ENCODE measurements at regions not wholly inside any gene's neighbourhood (a gene's known extent, or its start where the extent isn't known, plus 50 kb on each side); places are given as distances from the start of the nearest gene placed in this dataset.
A peak's percentile ranks its signal among the peaks of the same experiment; 100 is the strongest.

DNA sequence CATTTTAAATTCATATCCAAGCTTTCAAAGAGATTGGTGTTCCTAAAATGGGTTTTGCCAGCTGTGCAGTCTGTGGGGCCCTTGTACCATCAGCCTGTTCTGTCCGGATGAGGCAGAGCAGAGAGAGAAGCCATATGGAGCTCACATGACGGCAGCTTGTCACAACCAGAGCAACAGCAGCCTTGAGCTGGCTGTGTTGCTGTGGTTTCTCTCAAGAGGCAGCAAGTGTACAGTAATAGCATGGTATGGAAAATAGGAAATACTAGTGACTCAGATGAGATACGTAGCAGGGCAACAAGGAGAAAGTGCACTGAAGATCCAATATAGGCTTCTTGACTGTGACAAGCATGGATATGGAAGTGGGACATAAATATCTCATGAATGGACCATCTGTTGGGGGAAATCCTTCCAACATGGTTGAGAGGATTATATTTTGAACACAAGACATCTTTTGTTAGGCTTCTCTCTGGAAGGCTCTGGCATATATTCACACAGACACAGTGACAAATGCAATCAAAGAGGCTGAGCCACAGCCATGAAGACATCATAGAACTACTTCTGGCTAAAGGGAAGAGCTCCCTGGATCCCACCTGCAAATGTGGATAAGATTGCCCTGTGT, 251.0 kb upstream of the TAC1 start:
- BruUV-seq (replicated peaks), result no TSS peak
- H3K4me1 ChIP-seq, result no peaks in the 10 kb centered on the region
- H3K36me3 ChIP-seq (ENCODE audit: control insufficient read depth, insufficient read depth, low read length), result no peaks in the 10 kb centered on the region
- intact Hi-C loops (cut with micrococcal nuclease; ENCODE audit: unreplicated experiment), result no loop called here
- H3K9me3 ChIP-seq, result no peaks in the 10 kb centered on the region
- no peaks in the 10 kb centered on the region for H3K27me3 ChIP-seq (replicated peaks; ENCODE audit: control insufficient read depth, insufficient read depth, low read length)
- POLR2A ChIA-PET, result no interaction called here
- Mint-ChIP-seq H3K9me3 (ENCODE audit: unreplicated experiment) (no peaks in the 10 kb centered on the region), H3K36me3 (ENCODE audit: insufficient read depth, unreplicated experiment) (no peaks in the 10 kb centered on the region), H3K27me3 (ENCODE audit: insufficient read depth, unreplicated experiment) (peaks cover 6% of the 10 kb centered on the region), H3K4me3 (ENCODE audit: unreplicated experiment) (no peak overlapping the region), H3K4me1 (ENCODE audit: low read depth, unreplicated experiment) (no peaks in the 10 kb centered on the region), H3K27ac (ENCODE audit: unreplicated experiment) (no peak overlapping the region)
- TF ChIP-seq, protein P1, sequence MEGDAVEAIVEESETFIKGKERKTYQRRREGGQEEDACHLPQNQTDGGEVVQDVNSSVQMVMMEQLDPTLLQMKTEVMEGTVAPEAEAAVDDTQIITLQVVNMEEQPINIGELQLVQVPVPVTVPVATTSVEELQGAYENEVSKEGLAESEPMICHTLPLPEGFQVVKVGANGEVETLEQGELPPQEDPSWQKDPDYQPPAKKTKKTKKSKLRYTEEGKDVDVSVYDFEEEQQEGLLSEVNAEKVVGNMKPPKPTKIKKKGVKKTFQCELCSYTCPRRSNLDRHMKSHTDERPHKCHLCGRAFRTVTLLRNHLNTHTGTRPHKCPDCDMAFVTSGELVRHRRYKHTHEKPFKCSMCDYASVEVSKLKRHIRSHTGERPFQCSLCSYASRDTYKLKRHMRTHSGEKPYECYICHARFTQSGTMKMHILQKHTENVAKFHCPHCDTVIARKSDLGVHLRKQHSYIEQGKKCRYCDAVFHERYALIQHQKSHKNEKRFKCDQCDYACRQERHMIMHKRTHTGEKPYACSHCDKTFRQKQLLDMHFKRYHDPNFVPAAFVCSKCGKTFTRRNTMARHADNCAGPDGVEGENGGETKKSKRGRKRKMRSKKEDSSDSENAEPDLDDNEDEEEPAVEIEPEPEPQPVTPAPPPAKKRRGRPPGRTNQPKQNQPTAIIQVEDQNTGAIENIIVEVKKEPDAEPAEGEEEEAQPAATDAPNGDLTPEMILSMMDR (IDR thresholded peaks at IDR 0.05; ENCODE audit: insufficient read depth in 1 of 2, low read depth in 1 of 2, low read length in 1 of 2, severe bottlenecking in 1 of 2, unreplicated experiment in 1 of 2), result no peak
- H3K4me3 ChIP-seq (ENCODE audit: low read depth, low read length), result no peak overlapping the region
- no peak for DNase-seq
- CTCF ChIA-PET, result no interaction called here

DNA sequence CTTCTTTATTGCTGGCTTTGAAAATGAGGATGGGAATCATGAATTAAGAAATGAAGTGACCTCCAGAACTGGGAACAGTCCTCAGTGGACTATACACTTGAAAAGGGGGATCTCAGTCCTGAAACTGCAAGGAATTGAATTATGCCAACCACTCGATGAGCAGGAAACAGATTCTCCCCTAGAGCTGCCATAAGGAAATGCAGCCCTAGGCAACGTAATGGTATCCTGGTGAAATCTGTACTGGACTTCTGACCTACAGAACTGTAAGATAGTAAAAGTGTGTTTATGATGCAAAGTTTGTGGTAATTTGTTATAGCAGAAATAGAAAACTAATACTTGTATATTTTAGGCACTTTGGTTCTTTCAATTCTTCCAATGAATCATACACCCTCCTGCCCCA, 236.4 kb upstream of the TAC1 start:
- Mint-ChIP-seq H3K9me3 (ENCODE audit: unreplicated experiment) (peaks cover 5% of the 10 kb centered on the region), H3K36me3 (ENCODE audit: insufficient read depth, unreplicated experiment) (no peaks in the 10 kb centered on the region), H3K4me1 (ENCODE audit: low read depth, unreplicated experiment) (no peaks in the 10 kb centered on the region), H3K4me3 (ENCODE audit: unreplicated experiment) (no peak overlapping the region), H3K27me3 (ENCODE audit: insufficient read depth, unreplicated experiment) (peaks cover 7% of the 10 kb centered on the region), H3K27ac (ENCODE audit: unreplicated experiment) (no peak overlapping the region)
- H3K36me3 ChIP-seq (ENCODE audit: control insufficient read depth, insufficient read depth, low read length), result no peaks in the 10 kb centered on the region
- no peaks in the 10 kb centered on the region for H3K27me3 ChIP-seq (replicated peaks; ENCODE audit: control insufficient read depth, insufficient read depth, low read length)
- TF ChIP-seq, protein P1 (IDR thresholded peaks at IDR 0.05; ENCODE audit: insufficient read depth in 1 of 2, low read depth in 1 of 2, low read length in 1 of 2, severe bottlenecking in 1 of 2, unreplicated experiment in 1 of 2), result no peak
- intact Hi-C loops (cut with micrococcal nuclease; ENCODE audit: unreplicated experiment), result loop anchor here (5.0 kb wide), 2 partner anchors 348 to 517 kb away; no protein-coding TSS in a partner anchor
- H3K4me1 ChIP-seq, result no peaks in the 10 kb centered on the region
- ChIA-PET POLR2A (no interaction called here), CTCF (no interaction called here)
- BruUV-seq (replicated peaks), result no TSS peak
- no peak overlapping the region for H3K4me3 ChIP-seq (ENCODE audit: low read depth, low read length)
- H3K9me3 ChIP-seq, result no peaks in the 10 kb centered on the region
- no peak for DNase-seq

DNA sequence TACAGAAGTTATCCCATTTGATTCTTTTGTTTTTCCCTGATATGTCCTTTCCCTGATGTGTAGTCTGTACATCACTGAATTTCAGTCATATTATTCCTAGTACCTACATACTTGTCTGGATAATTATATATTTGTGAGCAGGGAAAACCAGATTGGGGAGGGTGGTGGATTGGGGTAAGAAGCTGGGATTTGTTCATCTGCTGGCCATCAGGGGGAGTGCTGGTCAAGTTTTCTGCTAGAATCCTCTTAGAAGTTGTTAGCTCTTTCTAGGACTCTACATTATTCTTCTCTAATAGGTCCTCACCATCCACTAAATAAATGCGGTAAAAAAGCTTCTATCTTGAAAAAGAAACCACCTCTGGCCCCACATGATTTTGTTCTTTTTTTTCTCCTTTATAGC, 232.7 kb upstream of the TAC1 start:
- TF ChIP-seq, protein P1 (IDR thresholded peaks at IDR 0.05; ENCODE audit: insufficient read depth in 1 of 2, low read depth in 1 of 2, low read length in 1 of 2, severe bottlenecking in 1 of 2, unreplicated experiment in 1 of 2), result peak; percentile 52 to 76
- ChIA-PET POLR2A (no interaction called here), CTCF (interaction anchor here (0.6 to 1.1 kb wide), 7 partner anchors 8 to 548 kb away, joined by 3 to 8 read pairs (median 3); no protein-coding TSS in a partner anchor)
- DNase-seq, result peak; percentile 43 to 51
- Mint-ChIP-seq H3K36me3 (ENCODE audit: insufficient read depth, unreplicated experiment) (no peaks in the 10 kb centered on the region), H3K4me1 (ENCODE audit: low read depth, unreplicated experiment) (no peaks in the 10 kb centered on the region), H3K4me3 (ENCODE audit: unreplicated experiment) (no peak overlapping the region), H3K27me3 (ENCODE audit: insufficient read depth, unreplicated experiment) (peaks cover 7% of the 10 kb centered on the region), H3K9me3 (ENCODE audit: unreplicated experiment) (no peaks in the 10 kb centered on the region), H3K27ac (ENCODE audit: unreplicated experiment) (no peak overlapping the region)
- Histone ChIP-seq H3K9me3 (no peaks in the 10 kb centered on the region), H3K4me1 (no peaks in the 10 kb centered on the region), H3K27me3 (replicated peaks; ENCODE audit: control insufficient read depth, insufficient read depth, low read length) (no peaks in the 10 kb centered on the region), H3K4me3 (ENCODE audit: low read depth, low read length) (no peak overlapping the region), H3K36me3 (ENCODE audit: control insufficient read depth, insufficient read depth, low read length) (no peaks in the 10 kb centered on the region)
- no TSS peak for BruUV-seq (replicated peaks)
- intact Hi-C loops (cut with micrococcal nuclease; ENCODE audit: unreplicated experiment), result loop anchor here (1.0 to 5.0 kb wide), 5 partner anchors 336 to 513 kb away; no protein-coding TSS in a partner anchor
